NOMO-1 (cell line): ENCODE measurements at regions not wholly inside any gene's neighbourhood (a gene's known extent, or its start where the extent isn't known, plus 50 kb on each side); places are given as distances from the start of the nearest gene placed in this dataset.

ENCODE experiments used
- DNase-seq, 2 experiments: peaks; one replicate each; lab custom pipeline; 2025; ENCODE audit not compliant: unreplicated experiment in 2 of 2; lab: John Stamatoyannopoulos, UW

GRCh38 chr6:66421570-66421969 lies 714.5 kb upstream of the EYS start:
- DNase-seq, result no peak

- no peak for DNase-seq
Observed at GRCh38 chr6:66418906-66419305, 711.9 kb upstream of the EYS start.

GRCh38 chr6:66403966-66404365 lies 696.9 kb upstream of the EYS start:
- no peak for DNase-seq

- no peak for DNase-seq
Observed at GRCh38 chr6:66402873-66403272, 695.8 kb upstream of the EYS start.

- DNase-seq, result no peak
Observed at GRCh38 chr6:66396549-66396948, 689.5 kb upstream of the EYS start.

- DNase-seq, result no peak
Observed at GRCh38 chr6:66396145-66396544, 689.1 kb upstream of the EYS start.

- no peak for DNase-seq
Observed at GRCh38 chr6:66390393-66390792, 683.4 kb upstream of the EYS start.

GRCh38 chr6:66376001-66376400 lies 669.0 kb upstream of the EYS start:
- DNase-seq, result no peak

- DNase-seq, result no peak
Observed at GRCh38 chr6:66369407-66369806, 662.4 kb upstream of the EYS start.

GRCh38 chr6:66362888-66363287 lies 655.9 kb upstream of the EYS start:
- no peak for DNase-seq

- no peak for DNase-seq
Observed at GRCh38 chr6:66361886-66362285, 654.9 kb upstream of the EYS start.

- no peak for DNase-seq
Observed at GRCh38 chr6:66357781-66358180, 650.8 kb upstream of the EYS start.

GRCh38 chr6:66355471-66355870 lies 648.4 kb upstream of the EYS start:
- DNase-seq, result no peak

- no peak for DNase-seq
Observed at GRCh38 chr6:66344796-66345195, 637.8 kb upstream of the EYS start.

GRCh38 chr6:66340736-66341135 lies 633.7 kb upstream of the EYS start:
- DNase-seq, result no peak

- DNase-seq, result no peak
Observed at GRCh38 chr6:66336176-66336575, 629.1 kb upstream of the EYS start.

- DNase-seq, result no peak
Observed at GRCh38 chr6:66328200-66328599, 621.2 kb upstream of the EYS start.

GRCh38 chr6:66326228-66326627 lies 619.2 kb upstream of the EYS start:
- no peak for DNase-seq

- no peak for DNase-seq
Observed at GRCh38 chr6:66321017-66321416, 614.0 kb upstream of the EYS start.

GRCh38 chr6:66307490-66307889 lies 600.5 kb upstream of the EYS start:
- DNase-seq, result no peak

- DNase-seq, result no peak
Observed at GRCh38 chr6:66291905-66292304, 584.9 kb upstream of the EYS start.

- DNase-seq, result no peak
Observed at GRCh38 chr6:66289889-66290288, 582.9 kb upstream of the EYS start.

- DNase-seq, result no peak
Observed at GRCh38 chr6:66278115-66278514, 571.1 kb upstream of the EYS start.

GRCh38 chr6:66277400-66277799 lies 570.4 kb upstream of the EYS start:
- DNase-seq, result no peak
